WI38 (cell line): ENCODE measurements at regions not wholly inside any gene's neighbourhood (a gene's known extent, or its start where the extent isn't known, plus 50 kb on each side); places are given as distances from the start of the nearest gene placed in this dataset.

Experiments used
- H3K4me3 ChIP-seq: 2 replicates; pipeline ENCODE4 v1.5.1; 2011; ENCODE audit warnings: low read depth, mild to moderate bottlenecking, control low read depth, low read length
- TF ChIP-seq, protein P1 (sequence below): IDR thresholded peaks from 2 replicates; pipeline ENCODE4 v1.5.1; 2012; ENCODE audit warnings: low read depth, mild to moderate bottlenecking, control low read depth, low read length

DNA sequence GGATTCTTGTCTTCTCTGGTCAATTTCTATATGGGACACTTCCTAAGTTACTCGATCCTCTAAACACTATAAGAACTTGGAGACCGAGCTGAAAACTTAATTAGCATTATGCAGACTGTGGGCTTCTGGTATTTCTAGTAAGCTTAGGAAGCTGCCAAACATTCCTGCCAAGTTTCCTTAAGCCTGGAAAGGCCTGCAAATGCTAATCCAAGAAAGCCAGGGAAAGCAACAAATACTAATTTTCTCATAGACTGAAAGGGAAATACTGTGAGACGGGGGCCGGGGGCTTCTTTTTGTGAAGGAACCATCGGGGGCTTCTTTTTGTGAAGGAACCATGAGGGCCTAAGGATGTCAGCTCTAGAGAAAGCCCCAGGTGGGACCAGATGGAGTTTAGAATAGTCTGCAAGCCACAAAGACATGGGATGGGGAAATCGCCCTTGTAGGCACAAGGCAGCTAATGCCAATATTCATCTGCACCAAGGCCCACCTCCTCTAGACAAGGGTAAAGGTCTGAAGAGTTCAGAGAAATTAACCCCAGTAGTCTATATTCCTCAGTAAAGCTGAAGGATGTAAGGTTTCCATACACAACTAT, 332.4 kb upstream of the PRDM1 start:
- no peak overlapping the region for H3K4me3 ChIP-seq
- TF ChIP-seq, protein P1, sequence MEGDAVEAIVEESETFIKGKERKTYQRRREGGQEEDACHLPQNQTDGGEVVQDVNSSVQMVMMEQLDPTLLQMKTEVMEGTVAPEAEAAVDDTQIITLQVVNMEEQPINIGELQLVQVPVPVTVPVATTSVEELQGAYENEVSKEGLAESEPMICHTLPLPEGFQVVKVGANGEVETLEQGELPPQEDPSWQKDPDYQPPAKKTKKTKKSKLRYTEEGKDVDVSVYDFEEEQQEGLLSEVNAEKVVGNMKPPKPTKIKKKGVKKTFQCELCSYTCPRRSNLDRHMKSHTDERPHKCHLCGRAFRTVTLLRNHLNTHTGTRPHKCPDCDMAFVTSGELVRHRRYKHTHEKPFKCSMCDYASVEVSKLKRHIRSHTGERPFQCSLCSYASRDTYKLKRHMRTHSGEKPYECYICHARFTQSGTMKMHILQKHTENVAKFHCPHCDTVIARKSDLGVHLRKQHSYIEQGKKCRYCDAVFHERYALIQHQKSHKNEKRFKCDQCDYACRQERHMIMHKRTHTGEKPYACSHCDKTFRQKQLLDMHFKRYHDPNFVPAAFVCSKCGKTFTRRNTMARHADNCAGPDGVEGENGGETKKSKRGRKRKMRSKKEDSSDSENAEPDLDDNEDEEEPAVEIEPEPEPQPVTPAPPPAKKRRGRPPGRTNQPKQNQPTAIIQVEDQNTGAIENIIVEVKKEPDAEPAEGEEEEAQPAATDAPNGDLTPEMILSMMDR: no peak

DNA sequence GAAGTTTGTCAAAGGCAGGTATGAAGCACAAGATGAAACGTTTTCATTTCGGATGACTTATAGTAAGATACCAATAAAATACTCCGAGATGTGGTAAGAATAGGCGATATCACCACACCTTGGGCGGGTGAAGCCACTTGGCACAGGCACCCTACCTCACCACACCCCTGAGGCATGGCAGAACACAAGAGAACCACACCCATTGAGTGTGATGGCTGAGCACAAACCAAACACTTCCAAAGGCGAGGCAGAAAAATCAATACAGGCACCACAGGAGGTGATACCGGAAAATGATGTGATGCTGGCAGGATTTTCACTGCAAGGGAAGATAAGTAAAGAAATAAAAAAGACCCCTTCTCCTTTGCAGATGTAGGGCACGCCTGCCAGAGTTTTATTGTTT, 332.9 kb upstream of the PRDM1 start:
- H3K4me3 ChIP-seq: no peak overlapping the region

DNA sequence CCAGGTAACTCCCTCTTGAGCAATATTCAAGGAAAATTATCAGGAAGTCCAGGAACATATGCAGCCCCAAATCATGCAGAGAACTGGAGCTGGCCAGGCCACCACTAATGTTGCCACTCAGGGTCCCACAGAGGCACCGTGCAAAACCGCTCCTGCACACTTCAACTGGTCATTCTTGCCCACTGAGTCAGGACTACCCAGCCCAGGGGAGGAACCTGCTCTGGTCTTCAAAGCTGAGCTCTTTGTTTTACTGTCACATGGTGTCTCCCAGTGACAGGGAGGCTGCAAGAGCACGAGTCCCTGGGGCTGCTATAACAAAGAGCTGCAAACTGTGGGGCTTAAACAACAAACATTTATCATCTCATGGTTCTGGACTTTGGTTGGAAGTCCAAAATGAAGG, 336.0 kb upstream of the PRDM1 start:
- no peak overlapping the region for H3K4me3 ChIP-seq
- TF ChIP-seq, protein P1: no peak

More for the DNA sequence above, 332.9 kb upstream of the PRDM1 start:
- TF ChIP-seq, protein P1: no peak

DNA sequence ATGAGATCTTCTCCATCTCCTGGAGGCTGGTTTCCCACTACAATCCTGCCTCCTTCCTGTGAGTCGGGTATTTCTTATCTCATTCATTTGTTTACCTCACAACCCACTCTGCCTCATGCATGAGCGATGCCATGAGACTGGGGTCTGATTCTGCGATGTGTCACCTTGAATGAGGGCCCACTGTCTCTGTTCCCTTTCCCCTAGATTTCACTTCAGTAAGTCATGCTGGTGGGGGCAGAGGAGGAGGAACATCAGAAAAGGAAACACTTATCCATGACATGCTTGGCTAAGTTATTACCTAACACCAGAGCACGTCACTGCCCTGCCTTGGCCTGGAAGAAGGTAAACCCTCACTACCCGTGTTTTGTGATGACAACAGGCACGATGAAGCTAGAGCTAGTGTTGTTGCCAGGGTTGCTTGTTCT, 337.4 kb upstream of the PRDM1 start:
- TF ChIP-seq, protein P1: no peak
- H3K4me3 ChIP-seq: no peak overlapping the region

DNA sequence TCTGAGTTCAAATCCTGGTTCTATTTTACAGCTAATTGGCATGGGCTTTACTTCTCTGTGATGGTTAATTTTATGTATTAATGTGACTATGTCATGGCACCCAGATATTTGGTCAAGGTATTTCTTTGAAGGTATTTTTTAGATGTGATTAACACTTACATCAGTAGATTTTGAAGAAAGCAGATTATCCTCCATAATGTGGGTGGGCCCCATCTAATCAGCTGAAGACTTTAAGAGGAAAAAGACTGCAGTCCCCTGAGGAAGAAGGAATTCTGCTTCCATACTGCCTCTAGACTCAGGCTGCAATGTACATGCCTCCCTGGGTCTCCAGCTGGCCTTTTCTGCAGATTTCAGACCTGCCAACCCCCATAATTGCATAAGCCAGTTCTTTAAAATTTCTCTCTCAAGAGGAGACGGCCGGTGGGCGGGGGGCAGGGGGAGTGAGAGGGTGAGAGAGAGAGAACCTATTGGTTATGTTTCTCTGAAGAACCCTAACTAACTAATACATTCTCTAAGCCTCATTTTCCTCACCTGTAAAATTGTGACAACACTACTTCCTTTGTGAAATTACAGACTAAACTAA, 338.2 kb upstream of the PRDM1 start:
- H3K4me3 ChIP-seq: no peak overlapping the region
- TF ChIP-seq, protein P1: no peak

DNA sequence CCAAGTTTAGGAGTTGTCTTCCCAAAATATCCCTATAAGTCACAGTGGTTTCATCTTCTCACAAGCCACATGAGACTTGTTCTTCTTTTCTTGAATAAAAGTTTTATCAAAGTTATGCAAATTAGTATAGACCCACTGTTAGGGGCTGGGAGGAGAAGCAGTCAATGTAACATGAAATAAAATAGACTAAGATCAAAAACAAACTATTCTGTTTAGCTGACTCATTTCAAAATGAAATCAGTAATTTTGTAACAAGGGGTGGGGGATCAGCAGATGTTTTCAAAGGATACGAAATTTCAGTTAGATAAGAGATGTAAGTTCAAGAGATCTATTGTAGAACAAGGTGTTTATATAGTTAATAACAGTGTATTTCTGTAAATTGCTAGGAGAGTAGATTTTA, 339.6 kb upstream of the PRDM1 start:
- TF ChIP-seq, protein P1: no peak
- no peak overlapping the region for H3K4me3 ChIP-seq

DNA sequence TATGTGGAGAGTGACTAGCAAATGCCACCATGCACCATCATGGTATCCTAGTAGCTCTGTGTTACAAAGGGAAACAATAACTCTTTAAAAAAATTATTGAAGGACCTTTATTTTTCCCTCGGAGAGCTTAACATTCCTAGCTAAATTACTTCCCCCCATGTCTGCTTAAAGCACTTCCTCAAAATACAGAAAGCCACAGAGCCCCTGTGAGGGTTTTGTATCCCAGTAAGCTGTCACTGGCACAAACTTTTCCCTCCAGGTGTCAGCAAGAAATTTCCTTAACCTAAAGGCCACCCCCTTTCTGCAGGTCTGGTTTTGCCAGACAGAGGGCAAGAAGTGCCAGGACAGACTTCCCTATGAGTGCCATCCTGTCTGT, 340.0 kb upstream of the PRDM1 start:
- H3K4me3 ChIP-seq: no peak overlapping the region
- TF ChIP-seq, protein P1: no peak
